ENCODE measurements at regions not wholly inside any gene's neighbourhood (a gene's known extent, or its start where the extent isn't known, plus 50 kb on each side); places are given as distances from the start of the nearest gene placed in this dataset.

GRCh38 chr5:88518131-88519016, 249.7 kb upstream of the TMEM161B start:
- in situ Hi-C loops (cut with MboI) (no loop called here), intact Hi-C loops (cut with micrococcal nuclease; ENCODE audit: unreplicated experiment) (no loop called here)
- Histone ChIP-seq H4K20me1 (ENCODE audit: control insufficient read depth, insufficient read depth) (no peaks in the 10 kb centered on the region), H3K36me3 (ENCODE audit: control insufficient read depth in 2 of 2, insufficient read depth in 2 of 2, low read length in 1 of 2) (no peaks in the 10 kb centered on the region), H3K9ac (ENCODE audit: control insufficient read depth, insufficient read depth, low read length) (no peak overlapping the region), H3K27ac (ENCODE audit: control insufficient read depth, insufficient read depth) (no peak overlapping the region), H3K9me3 (replicated peaks; ENCODE audit: control insufficient read depth, insufficient read depth, low read length) (no peaks in the 10 kb centered on the region), H2AFZ (ENCODE audit: control insufficient read depth, low read depth, low read length) (no peak overlapping the region), H3K4me3 (no peak overlapping the region), H3K4me1 (ENCODE audit: control insufficient read depth, insufficient read depth, low read length) (no peaks in the 10 kb centered on the region), H3K79me2 (ENCODE audit: control insufficient read depth, insufficient read depth, low read length) (no peaks in the 10 kb centered on the region), H3K27me3 (replicated peaks in 1 of 2; ENCODE audit: control insufficient read depth in 2 of 2, insufficient read depth in 2 of 2, low read length in 1 of 2) (no peaks in the 10 kb centered on the region), H3K4me2 (ENCODE audit: control insufficient read depth, insufficient read depth) (no peak overlapping the region)
- RAD21 ChIA-PET (ENCODE audit: unreplicated experiment): no interaction called here
- POLR2A ChIA-PET: no interaction called here
- FAIRE-seq (no peak), ATAC-seq (peak; percentile 72), DNase-seq (ENCODE audit: low read depth, low spot score) (no peak)
- 8% methylated on average over 4 of the region's 4 CpGs for WGBS (ENCODE audit: insufficient coverage, insufficient replicate concordance, low lambda C conversion rate, missing lambda C conversion rate)
- SMC1A ChIA-PET (ENCODE audit: uncharacterized antibody, unreplicated experiment): no interaction called here
- CTCF ChIA-PET: no interaction called here
- BruUV-seq (replicated peaks): no TSS peak
- TF ChIP-seq RUNX3 (IDR thresholded peaks at IDR 0.05; ENCODE audit: low read length): peak; percentile 40; the same call in 1 of the 2 replicates
- TF ChIP-seq, protein P1, sequence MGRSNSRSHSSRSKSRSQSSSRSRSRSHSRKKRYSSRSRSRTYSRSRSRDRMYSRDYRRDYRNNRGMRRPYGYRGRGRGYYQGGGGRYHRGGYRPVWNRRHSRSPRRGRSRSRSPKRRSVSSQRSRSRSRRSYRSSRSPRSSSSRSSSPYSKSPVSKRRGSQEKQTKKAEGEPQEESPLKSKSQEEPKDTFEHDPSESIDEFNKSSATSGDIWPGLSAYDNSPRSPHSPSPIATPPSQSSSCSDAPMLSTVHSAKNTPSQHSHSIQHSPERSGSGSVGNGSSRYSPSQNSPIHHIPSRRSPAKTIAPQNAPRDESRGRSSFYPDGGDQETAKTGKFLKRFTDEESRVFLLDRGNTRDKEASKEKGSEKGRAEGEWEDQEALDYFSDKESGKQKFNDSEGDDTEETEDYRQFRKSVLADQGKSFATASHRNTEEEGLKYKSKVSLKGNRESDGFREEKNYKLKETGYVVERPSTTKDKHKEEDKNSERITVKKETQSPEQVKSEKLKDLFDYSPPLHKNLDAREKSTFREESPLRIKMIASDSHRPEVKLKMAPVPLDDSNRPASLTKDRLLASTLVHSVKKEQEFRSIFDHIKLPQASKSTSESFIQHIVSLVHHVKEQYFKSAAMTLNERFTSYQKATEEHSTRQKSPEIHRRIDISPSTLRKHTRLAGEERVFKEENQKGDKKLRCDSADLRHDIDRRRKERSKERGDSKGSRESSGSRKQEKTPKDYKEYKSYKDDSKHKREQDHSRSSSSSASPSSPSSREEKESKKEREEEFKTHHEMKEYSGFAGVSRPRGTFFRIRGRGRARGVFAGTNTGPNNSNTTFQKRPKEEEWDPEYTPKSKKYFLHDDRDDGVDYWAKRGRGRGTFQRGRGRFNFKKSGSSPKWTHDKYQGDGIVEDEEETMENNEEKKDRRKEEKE (IDR thresholded peaks at IDR 0.05): no peak
- TF ChIP-seq BHLHE40 (IDR thresholded peaks at IDR 0.05; ENCODE audit: borderline replicate concordance in 1 of 2, low read depth in 2 of 2, low read length in 1 of 2): 0 out of 4 replicates have a peak, but pooled peaks of 1 of the 2 experiments have one; percentile 8

Data from GM12878 (cell line).